ENCODE measurements at regions not wholly inside any gene's neighbourhood (a gene's known extent, or its start where the extent isn't known, plus 50 kb on each side); places are given as distances from the start of the nearest gene placed in this dataset.

DNA sequence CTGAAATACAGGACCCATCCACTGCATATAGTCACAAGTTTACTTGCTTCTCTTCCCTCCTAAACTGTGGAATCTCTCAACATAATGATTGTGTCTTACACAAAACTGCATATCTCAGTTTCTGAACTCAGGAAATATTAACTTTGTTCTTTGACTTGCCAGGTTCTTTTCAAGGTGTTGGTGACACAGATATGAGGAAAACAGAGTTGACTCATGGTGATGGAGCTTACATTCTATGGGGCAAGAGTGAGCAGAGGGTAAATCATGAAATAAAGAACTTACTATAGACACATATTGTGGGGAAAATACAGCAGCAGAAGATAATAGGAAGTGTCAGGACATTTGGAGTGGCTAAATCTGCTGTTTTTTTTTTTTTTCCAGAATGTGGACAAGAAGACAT, 72.5 kb upstream of the IGFBP3 start:
- no peaks in the 10 kb centered on the region for H3K36me3 ChIP-seq
- no peak overlapping the region for H3K9ac ChIP-seq
- no peaks in the 10 kb centered on the region for H3K4me1 ChIP-seq
- H3K4me2 ChIP-seq, result no peak overlapping the region
- no peaks in the 10 kb centered on the region for H3K27me3 ChIP-seq
- TF ChIP-seq Cebpa-rat (IDR thresholded peaks at IDR 0.05), result no peak
- no peak overlapping the region for H3K4me3 ChIP-seq
- no peaks in the 10 kb centered on the region for H4K20me1 ChIP-seq
- peaks cover 18% of the 10 kb centered on the region for H3K9me3 ChIP-seq
- H3K27ac ChIP-seq, result no peak overlapping the region

DNA sequence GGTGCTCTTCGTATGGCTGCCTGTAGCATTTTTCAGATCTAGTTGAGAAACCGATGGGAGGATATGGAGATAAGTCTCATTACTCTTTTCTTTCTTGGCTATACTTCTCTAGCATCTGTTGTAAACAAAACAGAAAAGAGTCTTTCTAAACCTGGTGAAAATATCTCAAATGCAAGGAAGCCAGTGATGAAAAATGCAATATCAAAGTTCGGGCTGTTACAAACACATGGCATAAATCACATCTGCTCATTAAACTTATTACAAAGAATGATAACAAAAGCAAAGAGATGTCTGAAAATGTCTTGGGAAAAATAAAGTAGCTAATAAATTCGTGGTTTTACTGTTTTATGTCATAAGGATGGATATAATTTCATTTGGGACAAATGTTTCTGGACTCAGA, 71.8 kb upstream of the IGFBP3 start:
- Histone ChIP-seq H3K4me1 (no peaks in the 10 kb centered on the region), H3K9ac (no peak overlapping the region), H3K36me3 (no peaks in the 10 kb centered on the region), H3K4me3 (no peak overlapping the region), H4K20me1 (no peaks in the 10 kb centered on the region), H3K4me2 (no peak overlapping the region), H3K27me3 (no peaks in the 10 kb centered on the region), H3K27ac (no peak overlapping the region), H3K9me3 (peaks cover 16% of the 10 kb centered on the region)
- no peak for TF ChIP-seq Cebpa-rat (IDR thresholded peaks at IDR 0.05)

DNA sequence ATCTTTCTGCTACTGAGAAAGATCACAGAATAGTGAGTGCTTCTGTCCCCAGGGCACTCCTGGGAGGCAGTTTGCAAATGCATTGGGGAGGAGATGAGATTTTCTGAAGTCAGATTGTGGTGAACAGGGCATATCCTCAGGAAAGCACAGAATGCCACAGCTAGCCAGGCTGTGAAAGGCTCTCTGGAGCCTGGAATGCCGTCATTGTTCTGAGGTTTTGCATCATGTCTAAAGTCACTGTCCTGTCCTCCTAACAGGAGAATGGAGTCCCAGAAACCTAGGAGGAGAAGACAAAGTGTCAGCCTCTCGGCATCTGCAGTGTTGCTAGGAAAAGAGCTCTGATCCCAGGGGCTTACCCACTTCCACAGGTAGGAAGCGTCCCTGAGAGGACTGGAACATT, 69.2 kb upstream of the IGFBP3 start:
- no peak for TF ChIP-seq Cebpa-rat (IDR thresholded peaks at IDR 0.05)
- Histone ChIP-seq H3K27ac (no peak overlapping the region), H3K9ac (no peak overlapping the region), H3K27me3 (no peaks in the 10 kb centered on the region), H4K20me1 (no peaks in the 10 kb centered on the region), H3K36me3 (no peaks in the 10 kb centered on the region), H3K4me2 (no peak overlapping the region), H3K4me1 (no peaks in the 10 kb centered on the region), H3K4me3 (no peak overlapping the region), H3K9me3 (no peaks in the 10 kb centered on the region)

DNA sequence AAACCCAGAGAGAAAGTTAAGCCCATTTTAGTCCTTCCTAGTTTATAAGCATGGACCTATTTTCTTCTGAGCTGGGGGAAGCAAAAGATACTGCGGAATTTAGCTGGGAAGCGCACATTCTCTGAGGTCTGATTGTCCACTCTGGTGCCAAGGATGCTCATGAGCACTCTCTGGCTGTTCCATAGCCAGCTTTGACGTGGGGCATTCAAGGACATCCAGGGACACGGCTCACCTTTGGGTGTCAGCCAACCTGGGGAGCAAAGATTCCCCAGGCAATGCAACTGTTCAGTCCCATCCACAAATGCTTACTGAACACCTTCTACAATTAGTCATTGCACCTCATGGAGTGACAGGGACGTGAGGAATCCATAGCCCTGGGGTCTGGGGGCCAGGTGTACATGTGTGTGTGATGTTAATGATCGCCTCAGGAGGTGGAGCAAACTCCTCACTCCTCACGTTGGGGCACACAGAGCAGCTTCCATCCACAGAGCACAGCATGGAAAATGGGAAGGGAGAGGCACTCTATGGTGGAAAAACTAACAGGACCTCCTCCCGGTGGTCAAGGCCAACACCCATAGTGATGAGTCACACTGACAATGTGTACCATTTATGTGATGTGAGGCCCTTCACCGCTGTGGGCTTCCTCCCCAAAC, 67.5 kb upstream of the IGFBP3 start:
- Histone ChIP-seq H3K9ac (no peak overlapping the region), H3K4me1 (no peaks in the 10 kb centered on the region), H4K20me1 (no peaks in the 10 kb centered on the region), H3K4me2 (no peak overlapping the region), H3K36me3 (no peaks in the 10 kb centered on the region), H3K4me3 (no peak overlapping the region), H3K27ac (no peak overlapping the region), H3K27me3 (no peaks in the 10 kb centered on the region), H3K9me3 (no peaks in the 10 kb centered on the region)
- TF ChIP-seq Cebpa-rat (IDR thresholded peaks at IDR 0.05), result no peak

DNA sequence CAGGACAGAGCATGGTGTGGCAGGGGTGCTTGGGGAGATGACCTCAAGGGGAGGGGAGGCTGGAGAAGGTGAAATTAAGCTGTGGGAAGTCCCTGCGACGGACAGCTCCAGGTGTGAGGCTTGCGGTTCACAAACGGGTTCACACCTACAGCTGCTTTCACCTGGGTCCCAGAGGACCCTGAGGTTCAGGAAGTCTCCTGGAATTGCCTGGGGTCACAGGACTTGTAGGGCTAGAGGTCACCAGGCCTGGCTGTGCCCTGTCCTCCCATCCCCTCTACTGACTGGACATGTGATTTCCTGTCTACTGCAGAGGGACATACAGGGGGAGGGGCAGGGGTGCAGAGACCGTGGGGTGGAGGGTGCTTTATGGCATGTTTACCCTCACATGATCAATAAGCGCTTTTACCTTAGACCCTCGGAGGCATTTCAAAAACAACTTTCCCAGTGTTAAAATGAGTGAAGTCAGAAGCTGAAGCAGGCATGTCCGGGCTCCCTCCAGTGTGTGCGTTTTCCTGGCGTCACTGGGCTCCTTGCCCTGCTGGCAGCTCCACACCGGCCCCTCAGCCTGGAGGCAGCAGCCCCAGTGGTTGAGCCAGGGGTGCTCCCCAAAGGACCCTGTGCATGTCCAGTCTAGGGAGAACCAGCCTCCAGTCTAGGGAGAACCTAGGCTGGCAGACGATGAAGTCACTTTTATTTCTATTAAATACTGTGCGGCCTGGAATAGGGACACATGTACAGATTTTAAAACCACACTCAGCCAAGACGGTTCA, 66.6 kb upstream of the IGFBP3 start:
- Histone ChIP-seq H3K36me3 (no peaks in the 10 kb centered on the region), H3K27me3 (no peaks in the 10 kb centered on the region), H3K9me3 (no peaks in the 10 kb centered on the region), H4K20me1 (no peaks in the 10 kb centered on the region), H3K27ac (no peak overlapping the region), H3K4me2 (no peak overlapping the region), H3K4me3 (no peak overlapping the region), H3K4me1 (no peaks in the 10 kb centered on the region), H3K9ac (no peak overlapping the region)
- TF ChIP-seq Cebpa-rat (IDR thresholded peaks at IDR 0.05), result no peak

DNA sequence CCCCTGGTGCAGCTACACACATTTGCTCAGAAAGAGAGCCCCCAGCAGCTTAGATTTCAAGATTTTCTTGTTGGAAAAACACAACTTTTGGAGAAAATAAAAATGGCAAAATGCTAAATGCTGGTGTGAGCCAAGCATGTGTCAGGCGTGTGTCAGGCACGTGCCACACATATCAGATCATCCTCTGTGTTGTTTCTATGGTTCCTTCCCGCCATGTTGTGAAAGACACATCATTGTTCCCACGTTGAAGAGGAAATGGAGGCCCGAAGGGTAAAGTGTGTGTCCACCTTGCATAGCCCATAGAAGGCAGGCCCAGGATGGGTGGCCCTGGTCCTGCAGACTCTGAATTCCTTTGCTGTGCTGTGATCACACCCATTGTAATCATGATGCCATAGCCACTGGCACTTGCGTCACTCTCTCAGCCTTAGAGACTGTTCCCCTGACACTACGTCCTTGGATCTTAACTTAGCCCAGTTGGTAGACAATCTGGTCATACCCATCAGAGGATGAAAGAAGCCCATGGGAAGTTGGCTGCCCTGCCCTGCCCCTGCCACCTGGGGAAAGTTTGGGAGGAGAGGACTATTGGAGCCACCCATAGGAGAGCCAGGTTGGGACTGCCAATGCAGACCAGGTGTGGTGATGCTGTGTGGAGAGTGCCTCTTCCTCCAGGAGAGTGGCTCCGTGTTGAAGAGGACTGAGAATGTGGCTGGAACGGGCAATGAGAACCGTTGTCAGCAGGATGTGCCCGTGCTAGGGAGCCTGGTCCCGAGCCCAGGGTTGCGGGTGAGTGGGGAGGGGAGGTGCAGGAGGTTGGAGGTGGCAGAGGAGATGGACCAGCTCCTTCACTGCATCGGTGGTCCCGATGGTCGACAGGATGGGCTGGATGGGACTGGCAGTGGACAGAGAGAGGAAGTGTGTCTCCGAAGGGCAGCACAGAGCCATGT, 65.6 kb upstream of the IGFBP3 start:
- Histone ChIP-seq H4K20me1 (no peaks in the 10 kb centered on the region), H3K9me3 (no peaks in the 10 kb centered on the region), H3K27ac (no peak overlapping the region), H3K4me3 (no peak overlapping the region), H3K9ac (no peak overlapping the region), H3K36me3 (no peaks in the 10 kb centered on the region), H3K4me1 (no peaks in the 10 kb centered on the region), H3K4me2 (no peak overlapping the region), H3K27me3 (no peaks in the 10 kb centered on the region)
- TF ChIP-seq Cebpa-rat (IDR thresholded peaks at IDR 0.05), result no peak

DNA sequence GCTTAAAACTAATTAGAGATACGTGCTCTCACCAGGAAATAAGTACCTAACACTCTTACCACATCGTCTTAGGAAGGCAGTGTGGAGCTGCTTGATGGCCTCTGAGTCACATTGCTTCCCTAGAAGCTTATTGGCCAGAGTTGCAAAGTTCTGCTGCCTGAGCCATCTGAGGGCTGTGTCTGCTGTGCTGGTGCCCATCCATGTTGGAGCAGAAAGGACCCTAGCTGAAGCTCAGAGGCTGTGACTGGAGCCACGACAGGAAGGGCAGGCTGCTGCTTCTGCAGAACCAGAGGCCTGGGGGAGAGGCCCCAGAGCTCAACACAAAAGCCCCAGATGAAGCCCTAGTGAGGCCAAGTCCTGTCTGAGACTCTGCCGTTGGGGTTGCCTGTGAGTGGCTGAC, 64.8 kb upstream of the IGFBP3 start:
- Histone ChIP-seq H3K9ac (no peak overlapping the region), H3K27ac (no peak overlapping the region), H3K4me1 (no peaks in the 10 kb centered on the region; the same call in 1 of the 2 replicates)

DNA sequence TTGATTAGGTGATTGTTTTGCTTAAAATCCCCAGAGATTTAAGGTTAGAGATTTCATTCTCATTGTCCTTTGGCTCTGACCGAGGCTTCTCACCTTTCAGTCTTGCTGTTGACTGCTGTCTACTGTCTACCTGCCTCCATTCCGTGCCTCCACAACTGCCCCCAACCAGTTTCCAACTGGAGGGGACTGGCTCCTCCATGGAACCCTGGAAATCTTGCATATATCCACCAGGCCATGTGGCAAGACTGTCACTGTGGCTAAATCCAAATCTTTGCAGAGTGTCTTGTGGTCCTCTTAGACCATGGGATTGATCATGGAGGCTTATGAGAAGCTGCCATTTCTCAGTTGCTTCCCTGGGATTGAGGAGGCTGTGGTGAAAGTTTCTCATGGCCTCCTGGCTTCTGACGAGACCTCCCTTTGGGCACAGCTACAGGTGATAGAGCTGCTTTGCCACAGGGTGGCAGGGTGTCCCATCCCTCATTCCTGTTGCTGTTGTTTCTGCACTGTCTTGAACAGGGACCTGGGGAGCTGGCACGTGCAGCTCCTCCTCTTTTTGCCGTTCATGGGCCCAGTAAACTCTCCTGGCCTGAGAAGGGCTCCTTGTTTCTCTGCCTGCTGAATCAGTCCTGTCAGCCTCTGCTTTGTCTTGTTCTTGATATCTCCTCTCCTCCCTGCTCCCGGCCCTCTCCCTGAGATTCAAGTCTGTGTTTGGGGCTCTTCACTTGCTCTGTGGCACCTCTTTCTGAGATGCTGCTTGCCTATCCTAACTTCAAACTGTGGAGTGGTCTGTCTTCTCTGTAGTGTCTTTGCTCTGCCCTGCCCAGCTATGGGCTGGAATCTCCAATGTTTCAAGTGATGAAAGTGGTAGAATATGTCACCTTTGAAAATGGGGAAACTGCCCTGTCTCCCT, 63.6 kb upstream of the IGFBP3 start:
- no peak overlapping the region for H3K4me3 ChIP-seq
- H3K4me1 ChIP-seq, result no peaks in the 10 kb centered on the region; the same call in 1 of the 2 replicates
- H3K9me3 ChIP-seq, result no peaks in the 10 kb centered on the region
- no peaks in the 10 kb centered on the region for H3K36me3 ChIP-seq
- no peak overlapping the region for H3K9ac ChIP-seq
- no peaks in the 10 kb centered on the region for H4K20me1 ChIP-seq
- H3K27ac ChIP-seq, result no peak overlapping the region
- no peak overlapping the region for H3K4me2 ChIP-seq
- TF ChIP-seq Cebpa-rat (IDR thresholded peaks at IDR 0.05), result no peak
- no peaks in the 10 kb centered on the region for H3K27me3 ChIP-seq

More for the DNA sequence above, 64.8 kb upstream of the IGFBP3 start:
- no peaks in the 10 kb centered on the region for H3K27me3 ChIP-seq
- TF ChIP-seq Cebpa-rat (IDR thresholded peaks at IDR 0.05), result no peak
- no peaks in the 10 kb centered on the region for H3K9me3 ChIP-seq
- H3K36me3 ChIP-seq, result no peaks in the 10 kb centered on the region
- no peak overlapping the region for H3K4me3 ChIP-seq
- H3K4me2 ChIP-seq, result no peak overlapping the region
- no peaks in the 10 kb centered on the region for H4K20me1 ChIP-seq

DNA sequence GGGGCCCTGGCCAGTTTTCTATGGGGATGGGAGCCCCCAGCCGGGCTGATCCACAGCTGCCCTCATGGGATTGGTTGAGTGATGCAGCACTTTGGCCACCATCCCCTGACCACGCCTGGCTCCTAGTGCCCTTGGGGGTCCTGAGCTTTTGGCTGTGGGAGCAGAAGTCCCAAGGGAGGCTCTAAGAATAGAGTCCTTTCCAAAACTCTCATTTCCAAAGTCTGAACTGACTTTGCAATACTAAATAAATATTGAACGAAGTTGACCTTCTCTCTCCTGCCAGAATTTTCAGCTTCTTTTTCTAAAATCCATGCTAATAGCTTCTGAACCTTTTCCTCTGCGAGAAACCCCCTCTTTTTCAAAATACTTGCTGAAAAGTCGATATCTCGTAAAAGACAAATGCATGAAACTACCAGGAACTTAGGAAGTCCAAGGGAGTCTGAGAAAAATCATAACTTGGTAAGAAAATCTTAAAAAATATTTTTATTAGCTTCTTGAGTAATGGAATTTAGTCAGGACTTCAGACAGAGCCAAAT, 62.7 kb upstream of the IGFBP3 start:
- Histone ChIP-seq H3K4me2 (no peak overlapping the region), H3K27ac (no peak overlapping the region), H3K9ac (no peak overlapping the region), H3K4me1 (no peaks in the 10 kb centered on the region; the same call in 1 of the 2 replicates), H3K36me3 (no peaks in the 10 kb centered on the region), H3K4me3 (no peak overlapping the region), H3K27me3 (no peaks in the 10 kb centered on the region), H3K9me3 (no peaks in the 10 kb centered on the region), H4K20me1 (no peaks in the 10 kb centered on the region)
- no peak for TF ChIP-seq Cebpa-rat (IDR thresholded peaks at IDR 0.05)
